ENCODE measurements at regions not wholly inside any gene's neighbourhood (a gene's known extent, or its start where the extent isn't known, plus 50 kb on each side); places are given as distances from the start of the nearest gene placed in this dataset.

- Histone ChIP-seq H3K27me3 (replicated peaks; ENCODE audit: insufficient read depth) (no peaks in the 10 kb centered on the region), H3K4me1 (replicated peaks) (no peaks in the 10 kb centered on the region), H3K27ac (no peak overlapping the region), H3K4me3 (no peak overlapping the region), H3K36me3 (no peaks in the 10 kb centered on the region), H3K9me3 (no peaks in the 10 kb centered on the region)
- TF ChIP-seq POLR2A (IDR thresholded peaks at IDR 0.05): no peak
- intact Hi-C loops (cut with DNase I): no loop called here
- no peak for DNase-seq (ENCODE audit: low spot score)
- 56% methylated on average over 9 of the region's 9 CpGs for WGBS
Observed at GRCh38 chr19:32166238-32166637, 179.2 kb upstream of the ZNF507 start.

GRCh38 chr19:32168111-32168510 is 177.3 kb upstream of the ZNF507 start:
- no peak for TF ChIP-seq POLR2A (IDR thresholded peaks at IDR 0.05)
- no peak for TF ChIP-seq POLR2AphosphoS5 (IDR thresholded peaks at IDR 0.05)
- TF ChIP-seq CTCF (IDR thresholded peaks at IDR 0.05): no peak
- intact Hi-C loops (cut with DNase I): no loop called here
- H3K27ac ChIP-seq: no peak overlapping the region
- whole genome bisulfite sequencing: 86% methylated on average over 4 of the region's 4 CpGs
- no peaks in the 10 kb centered on the region for H3K4me1 ChIP-seq (replicated peaks)
- H3K4me3 ChIP-seq: no peak overlapping the region
- H3K36me3 ChIP-seq: no peaks in the 10 kb centered on the region
- no peaks in the 10 kb centered on the region for H3K27me3 ChIP-seq (replicated peaks; ENCODE audit: insufficient read depth)
- no peak for DNase-seq (ENCODE audit: low spot score)
- H3K9me3 ChIP-seq: no peaks in the 10 kb centered on the region

- Histone ChIP-seq H3K27me3 (replicated peaks; ENCODE audit: insufficient read depth) (no peaks in the 10 kb centered on the region), H3K36me3 (no peaks in the 10 kb centered on the region), H3K4me3 (no peak overlapping the region), H3K9me3 (no peaks in the 10 kb centered on the region), H3K4me1 (replicated peaks) (no peaks in the 10 kb centered on the region), H3K27ac (no peak overlapping the region)
- TF ChIP-seq POLR2AphosphoS5 (IDR thresholded peaks at IDR 0.05) (no peak), CTCF (IDR thresholded peaks at IDR 0.05) (no peak), POLR2A (IDR thresholded peaks at IDR 0.05) (no peak)
- 72% methylated on average over 5 of the region's 5 CpGs for WGBS
- no peak for DNase-seq (ENCODE audit: low spot score)
- intact Hi-C loops (cut with DNase I): no loop called here
Observed at GRCh38 chr19:32168606-32169005, 176.8 kb upstream of the ZNF507 start.

- TF ChIP-seq CTCF (IDR thresholded peaks at IDR 0.05) (no peak), POLR2AphosphoS5 (IDR thresholded peaks at IDR 0.05) (no peak), POLR2A (IDR thresholded peaks at IDR 0.05) (no peak)
- WGBS: 73% methylated on average over 12 of the region's 12 CpGs
- Histone ChIP-seq H3K27ac (no peak overlapping the region), H3K9me3 (no peaks in the 10 kb centered on the region), H3K4me3 (no peak overlapping the region), H3K27me3 (replicated peaks; ENCODE audit: insufficient read depth) (no peaks in the 10 kb centered on the region), H3K36me3 (no peaks in the 10 kb centered on the region), H3K4me1 (replicated peaks) (no peaks in the 10 kb centered on the region)
- intact Hi-C loops (cut with DNase I): no loop called here
- DNase-seq (ENCODE audit: low spot score): no peak
Observed at GRCh38 chr19:32171719-32172151, 173.7 kb upstream of the ZNF507 start.

GRCh38 chr19:32172566-32173160 is 172.7 kb upstream of the ZNF507 start:
- Histone ChIP-seq H3K27ac (no peak overlapping the region), H3K4me1 (replicated peaks) (no peaks in the 10 kb centered on the region), H3K27me3 (replicated peaks; ENCODE audit: insufficient read depth) (no peaks in the 10 kb centered on the region), H3K9me3 (no peaks in the 10 kb centered on the region), H3K36me3 (no peaks in the 10 kb centered on the region), H3K4me3 (no peak overlapping the region)
- DNase-seq (ENCODE audit: low spot score): no peak
- intact Hi-C loops (cut with DNase I): no loop called here
- 72% methylated on average over 5 of the region's 5 CpGs for WGBS
- no peak for TF ChIP-seq CTCF (IDR thresholded peaks at IDR 0.05)
- no peak for TF ChIP-seq POLR2AphosphoS5 (IDR thresholded peaks at IDR 0.05)
- TF ChIP-seq POLR2A (IDR thresholded peaks at IDR 0.05): no peak
